GM12878 (cell line): ENCODE measurements at regions not wholly inside any gene's neighbourhood (a gene's known extent, or its start where the extent isn't known, plus 50 kb on each side); places are given as distances from the start of the nearest gene placed in this dataset.

ENCODE experiments used
- ATF3 ChIP-seq: IDR thresholded peaks from 2 replicates; pipeline ENCODE4 v1.6.1; 2011; ENCODE audit warnings: low read depth, mild to moderate bottlenecking, low read length, moderate library complexity, borderline replicate concordance; ENCODE audit errors: extremely low read depth
- BRCA1 ChIP-seq: IDR thresholded peaks from 2 replicates; pipeline ENCODE4 v1.6.1; 2011; ENCODE audit warnings: low read depth, low read length, improper control_type of control experiment
- CBX5 ChIP-seq: sonication (generic); IDR thresholded peaks from 2 replicates; pipeline ENCODE4 v1.6.1; 2016; ENCODE audit warnings: low read depth, moderate library complexity, mild to moderate bottlenecking, inconsistent platforms
- CREB1 ChIP-seq: IDR thresholded peaks from 2 replicates; pipeline ENCODE4 v1.6.1; 2012; ENCODE audit warnings: low read depth, mild to moderate bottlenecking, inconsistent platforms
- IKZF1 ChIP-seq: fragments of 450-650 bp; conservative IDR thresholded peaks from 2 replicates; pipeline ENCODE4 v1.6.1; 2017; ENCODE audit warnings: antibody characterized with exemption, mild to moderate bottlenecking
- MLLT1 ChIP-seq: fragments of 450-650 bp; IDR thresholded peaks from 2 replicates; pipeline ENCODE4 v1.6.1; 2016; ENCODE audit warnings: mild to moderate bottlenecking
- MTA2 ChIP-seq: fragments of 450-650 bp; IDR thresholded peaks from 2 replicates; pipeline ENCODE4 v1.6.1; 2016; ENCODE audit warnings: low read depth, mild to moderate bottlenecking, moderate library complexity
- MYC ChIP-seq: IDR thresholded peaks from 2 replicates; pipeline ENCODE4 v1.6.1; 2011; ENCODE audit warnings: mild to moderate bottlenecking, low read length, moderate library complexity, inconsistent platforms; ENCODE audit not compliant: insufficient read depth, insufficient replicate concordance, insufficient read length, severe bottlenecking
- PKNOX1 ChIP-seq: fragments of 450-650 bp; IDR thresholded peaks from 2 replicates; pipeline ENCODE4 v1.6.1; 2016; ENCODE audit warnings: mild to moderate bottlenecking
- RAD21 ChIP-seq: IDR thresholded peaks from 2 replicates; pipeline ENCODE4 v1.6.1; 2011; ENCODE audit warnings: mild to moderate bottlenecking, low read depth, low read length, moderate library complexity; ENCODE audit not compliant: insufficient read depth
- RFX5 ChIP-seq: IDR thresholded peaks from 2 replicates; pipeline ENCODE4 v1.6.1; 2011; ENCODE audit warnings: low read depth, low read length, improper control_type of control experiment
- SKIL ChIP-seq: fragments of 450-650 bp; IDR thresholded peaks from 2 replicates; pipeline ENCODE4 v1.6.1; 2017; ENCODE audit warnings: mild to moderate bottlenecking, low read depth, inconsistent platforms; ENCODE audit not compliant: poor library complexity, severe bottlenecking
- SREBF2 ChIP-seq: IDR thresholded peaks from 2 replicates; pipeline ENCODE4 v1.6.1; 2012; ENCODE audit warnings: mild to moderate bottlenecking, low read length
- TAF1 ChIP-seq: IDR thresholded peaks from 2 replicates; pipeline ENCODE4 v1.6.1; 2011; ENCODE audit warnings: mild to moderate bottlenecking, low read depth, low read length, borderline replicate concordance
- TBL1XR1 ChIP-seq: IDR thresholded peaks from 2 replicates; pipeline ENCODE4 v1.6.1; 2012; ENCODE audit warnings: low read depth, low read length, improper control_type of control experiment
- ZBED1 ChIP-seq: IDR thresholded peaks from 2 replicates; pipeline ENCODE4 v1.6.1; 2016; ENCODE audit warnings: borderline replicate concordance
- ZNF384 ChIP-seq: IDR thresholded peaks from 2 replicates; pipeline ENCODE4 v1.6.1; 2012; ENCODE audit warnings: low read depth, mild to moderate bottlenecking, low read length, improper control_type of control experiment, borderline replicate concordance

- TF ChIP-seq ATF3 (no peak), RAD21 (0 out of 2 replicates have a peak, but pooled peaks have one; percentile 6), BRCA1 (no peak), PKNOX1 (peak; percentile 62; the same call in 1 of the 2 replicates), CREB1 (peak; percentile 58; the same call in 1 of the 2 replicates), SREBF2 (no peak), RFX5 (no peak), ZBED1 (no peak), TBL1XR1 (no peak), MLLT1 (peak; percentile 72), TAF1 (no peak), CBX5 (no peak), IKZF1 (peak; percentile 70), SKIL (peak; percentile 46), MTA2 (peak; percentile 66; the same call in 1 of the 2 replicates), MYC (no peak), ZNF384 (no peak)
Observed at GRCh38 chr3:72582211-72582878, 265.9 kb downstream of the SHQ1 start (continued).
